GM03348 (cell line): ENCODE measurements at regions not wholly inside any gene's neighbourhood (a gene's known extent, or its start where the extent isn't known, plus 50 kb on each side); places are given as distances from the start of the nearest gene placed in this dataset.
"Not testable (repeated sequence)": the region's sequence is repeated elsewhere in the genome, so short reads cannot be mapped to it uniquely, and the experiment has no call there.

Source experiments
- DNase-seq: peaks from one replicate; pipeline ENCODE4 v3.0.0; 2012; ENCODE audit warnings: low spot score

- DNase-seq, result no peak
Measured at GRCh38 chr4:79609817-79610216, 201.8 kb upstream of the GK2 start.

DNA sequence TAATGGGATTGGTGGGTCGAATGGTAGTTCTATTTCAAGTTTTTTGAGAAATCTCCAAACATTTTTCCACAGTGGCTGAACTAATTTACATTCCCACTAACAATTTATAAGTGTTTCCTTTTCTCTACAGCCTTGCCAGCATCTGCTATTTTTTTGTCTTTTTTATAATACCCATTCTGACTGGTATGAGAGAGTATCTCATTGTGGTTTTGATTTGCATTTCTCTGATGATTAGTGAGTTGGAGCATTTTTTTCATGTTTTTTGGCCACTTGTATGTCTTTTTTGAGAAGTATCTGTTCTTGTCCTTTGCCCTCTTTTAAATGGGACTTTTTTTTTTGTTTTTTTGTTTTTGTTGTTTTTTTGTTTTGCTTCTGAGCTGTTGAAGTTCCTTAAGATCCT, 200.0 kb upstream of the GK2 start:
- DNase-seq, result no peak

DNA sequence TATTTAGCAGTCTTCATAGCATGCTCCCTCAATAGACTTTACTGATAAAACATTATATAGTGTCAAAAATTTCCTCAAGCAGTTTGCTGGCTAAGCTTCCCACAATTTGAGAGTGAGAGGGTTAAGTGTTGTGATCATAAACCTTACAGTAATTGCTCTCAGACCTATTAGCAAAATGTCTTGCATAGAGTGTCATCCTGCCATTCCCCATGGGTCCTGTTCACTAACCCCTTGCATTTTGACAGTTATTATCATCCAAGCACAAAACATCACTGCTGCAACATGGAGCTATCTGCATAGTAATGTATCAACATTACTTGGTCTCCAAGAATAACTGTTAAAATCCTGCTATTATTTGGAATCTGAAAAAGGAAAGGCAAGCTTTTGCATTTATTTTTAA, 196.1 kb upstream of the GK2 start:
- no peak for DNase-seq

- no peak for DNase-seq
Measured at GRCh38 chr4:79603681-79604080, 195.7 kb upstream of the GK2 start.

DNA sequence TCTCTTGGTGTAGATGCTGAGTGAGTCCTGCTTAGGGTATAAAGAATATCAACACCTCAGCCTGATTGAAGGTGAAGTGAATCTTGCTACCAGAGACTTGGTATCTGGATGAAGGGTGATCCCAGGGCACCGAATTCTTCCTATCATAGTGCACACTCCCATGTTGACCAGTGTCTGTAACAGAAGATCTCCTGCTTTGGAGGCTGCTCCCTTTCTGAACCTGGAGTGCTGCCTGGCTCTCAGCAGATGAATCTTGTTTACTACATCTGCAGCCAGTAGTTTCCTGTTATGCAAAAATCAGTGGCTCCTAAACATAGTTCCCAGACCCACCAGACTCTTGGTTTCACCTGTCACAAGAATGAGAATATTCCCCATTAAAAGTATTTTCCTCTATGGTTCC, 191.7 kb upstream of the GK2 start:
- no peak for DNase-seq

GRCh38 chr4:79598801-79599200, 190.8 kb upstream of the GK2 start:
- no peak for DNase-seq

DNA sequence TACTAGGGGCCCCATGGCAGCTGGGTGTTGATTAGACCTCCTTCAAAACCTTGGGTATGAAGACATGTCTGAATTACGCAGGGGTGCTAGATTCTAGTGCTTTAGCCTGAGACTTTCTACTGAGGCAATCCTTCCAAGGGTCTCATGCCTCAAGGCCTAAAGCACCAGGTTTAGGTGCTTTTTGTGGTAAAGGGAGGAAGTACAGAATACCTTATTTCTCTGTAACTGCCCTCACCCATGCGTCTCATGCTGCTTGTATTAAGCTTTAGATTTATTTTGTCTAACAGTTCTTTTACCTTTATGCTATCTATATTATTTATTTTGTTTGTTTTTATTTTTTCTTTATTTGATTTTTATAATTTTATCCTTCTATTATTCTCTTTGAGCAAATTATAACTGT, 190.2 kb upstream of the GK2 start:
- no peak for DNase-seq

- peak; percentile 2 for DNase-seq
Measured at GRCh38 chr4:79597266-79597665, 189.2 kb upstream of the GK2 start.

DNA sequence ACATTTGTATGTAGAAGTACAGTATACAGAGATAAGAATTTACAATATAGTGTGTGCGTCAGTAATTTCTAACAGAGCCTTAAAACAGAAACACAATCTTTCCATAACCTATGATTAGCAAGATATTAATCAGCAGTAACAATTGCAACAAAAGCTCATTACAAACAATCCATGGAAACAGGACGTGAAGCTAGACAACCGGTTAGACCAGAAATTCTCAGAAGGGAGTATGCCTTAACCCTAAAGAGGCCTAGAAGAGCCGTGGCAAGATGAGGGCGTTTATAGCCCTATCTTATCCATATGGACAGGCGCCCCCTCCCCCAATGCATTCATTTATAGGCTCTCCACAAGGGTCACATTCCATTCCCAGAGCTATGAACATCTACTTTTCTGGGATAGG, 184.2 kb upstream of the GK2 start:
- not testable (repeated sequence) for DNase-seq

- DNase-seq, result no peak
Measured at GRCh38 chr4:79588679-79589078, 180.7 kb upstream of the GK2 start.

DNA sequence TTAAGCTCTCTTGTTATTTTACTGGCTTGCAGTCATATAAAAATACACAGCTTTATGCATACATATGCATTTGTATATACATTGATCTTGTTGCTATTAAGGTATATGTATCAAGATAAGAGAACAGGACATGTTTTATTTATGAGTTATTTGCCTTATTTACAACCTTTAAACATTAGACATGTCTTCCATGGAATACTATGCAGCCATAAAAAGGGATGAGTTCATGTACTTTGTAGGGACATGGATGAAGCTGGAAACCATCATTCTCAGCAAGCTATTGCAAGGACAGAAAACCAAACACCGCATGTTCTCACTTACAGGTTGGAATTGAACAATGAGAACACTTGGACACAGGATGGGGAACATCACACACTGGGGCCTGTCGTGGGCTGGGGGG, 179.2 kb upstream of the GK2 start:
- DNase-seq, result not testable (repeated sequence)

- no peak for DNase-seq
Measured at GRCh38 chr4:79585834-79586233, 177.8 kb upstream of the GK2 start.

- DNase-seq, result no peak
Measured at GRCh38 chr4:79585330-79585729, 177.3 kb upstream of the GK2 start.

DNA sequence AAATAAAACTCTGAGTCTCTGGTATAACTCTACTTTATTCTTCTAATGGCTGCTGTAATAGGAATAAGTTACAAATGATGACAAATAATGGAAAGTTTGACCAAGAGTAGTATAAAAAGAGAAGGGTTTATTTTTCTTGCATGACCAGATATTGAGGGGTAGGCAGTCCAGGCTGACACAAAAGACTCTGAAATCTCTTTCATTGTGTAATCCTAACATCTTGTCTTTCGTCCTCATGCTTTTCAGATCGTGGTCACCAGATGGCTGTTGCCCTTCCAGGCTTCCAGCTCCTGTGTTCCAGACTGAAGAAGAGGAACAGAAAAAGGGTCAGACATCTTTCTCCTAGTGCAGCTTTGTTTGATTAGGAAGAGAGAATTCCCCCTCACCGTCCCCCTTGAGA, 176.9 kb upstream of the GK2 start:
- DNase-seq, result no peak

- no peak for DNase-seq
Measured at GRCh38 chr4:79584352-79584751, 176.3 kb upstream of the GK2 start.

- DNase-seq, result no peak
Measured at GRCh38 chr4:79578606-79579005, 170.6 kb upstream of the GK2 start.

DNA sequence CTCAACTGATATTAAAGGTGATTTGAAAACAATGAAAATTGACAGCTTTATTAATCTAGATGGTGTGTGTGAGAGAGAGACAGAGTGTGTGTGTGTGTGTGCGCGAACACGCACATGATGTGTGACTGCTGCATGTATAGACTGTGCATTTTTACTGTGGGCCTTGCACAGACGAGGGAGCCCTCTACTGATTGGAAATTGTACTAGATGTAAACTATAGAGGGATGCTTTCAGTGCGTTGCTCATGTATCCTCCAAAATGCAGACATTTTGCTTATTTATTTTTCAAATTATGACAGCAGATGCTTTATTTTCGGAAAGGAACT, 168.4 kb upstream of the GK2 start:
- DNase-seq, result peak; percentile 32

GRCh38 chr4:79575709-79576428, 167.8 kb upstream of the GK2 start:
- DNase-seq, result no peak

DNA sequence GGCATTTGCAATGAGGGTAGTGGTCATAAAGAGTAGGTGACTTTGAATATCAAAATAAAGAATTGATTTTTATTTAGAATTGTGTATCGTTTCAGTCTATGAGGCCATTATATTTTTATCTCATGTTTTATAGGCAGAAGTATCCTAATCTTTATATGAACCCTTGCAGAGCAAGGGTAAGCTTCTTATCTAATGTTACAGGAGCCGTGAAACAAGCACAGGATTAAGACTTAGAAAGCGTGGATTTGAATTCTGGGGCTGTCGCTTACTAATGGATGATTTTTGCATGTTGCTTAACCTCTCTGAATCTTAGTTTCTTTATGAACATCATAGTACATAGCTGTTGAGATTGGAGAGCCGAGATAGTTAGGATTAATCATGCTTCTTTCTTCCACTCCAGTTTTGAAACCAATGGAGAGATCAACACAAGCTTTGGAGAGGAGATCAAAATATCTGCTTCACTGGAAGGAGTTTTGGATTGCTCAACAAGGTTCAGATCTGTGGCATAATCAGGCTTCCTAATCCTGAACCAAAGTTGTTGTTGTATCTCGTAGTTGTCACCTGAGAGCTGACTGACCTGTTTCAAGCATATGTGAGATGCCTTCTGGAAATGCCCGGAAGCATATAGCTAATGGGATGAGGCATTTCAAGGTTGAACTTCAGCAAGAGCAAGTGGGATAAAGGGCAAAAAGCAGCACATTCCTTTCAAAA, 166.9 kb upstream of the GK2 start:
- no peak for DNase-seq

- DNase-seq, result no peak
Measured at GRCh38 chr4:79563219-79563618, 155.2 kb upstream of the GK2 start.

- DNase-seq, result no peak
Measured at GRCh38 chr4:79561751-79562150, 153.7 kb upstream of the GK2 start.

GRCh38 chr4:79559398-79559797, 151.4 kb upstream of the GK2 start:
- not testable (repeated sequence) for DNase-seq

DNA sequence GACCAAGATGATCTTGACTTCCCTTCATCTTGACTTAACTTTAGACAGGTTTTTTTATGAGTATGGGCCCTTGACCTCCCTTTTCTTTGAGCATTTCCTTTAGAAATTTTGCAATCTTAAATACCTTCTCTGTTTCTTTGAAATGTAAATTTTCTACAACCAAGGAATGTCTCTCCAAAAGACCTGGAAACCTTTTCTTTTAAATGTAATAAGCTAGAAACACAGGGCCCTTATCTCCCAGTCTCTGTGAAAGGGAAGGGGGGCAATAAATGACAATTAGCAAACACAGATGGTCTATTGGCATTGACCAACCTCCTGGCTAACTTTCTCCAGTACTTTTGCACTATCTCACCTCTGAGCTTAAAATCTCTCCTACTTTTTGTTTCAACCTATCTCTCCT, 144.3 kb upstream of the GK2 start:
- no peak for DNase-seq

- DNase-seq, result no peak
Measured at GRCh38 chr4:79551555-79551954, 143.5 kb upstream of the GK2 start.
